Loucy (cell line): ENCODE measurements at regions not wholly inside any gene's neighbourhood (a gene's known extent, or its start where the extent isn't known, plus 50 kb on each side); places are given as distances from the start of the nearest gene placed in this dataset.

Experiments
- H2AFZ ChIP-seq: fragments of 200-600 bp; sonication (generic); 2 replicates; pipeline ENCODE4 v1.6.0; 2016; ENCODE audit warnings: antibody characterized with exemption, mild to moderate bottlenecking, low read length, moderate library complexity
- H3F3A ChIP-seq: fragments of 200-600 bp; 2 replicates; pipeline ENCODE4 v1.6.0; 2016; ENCODE audit warnings: antibody characterized with exemption, low read depth, mild to moderate bottlenecking
- H3K27me3 ChIP-seq: fragments of 200-600 bp; sonication (generic); 2 replicates; pipeline ENCODE4 v1.6.1; 2014; ENCODE audit warnings: low read length, mild to moderate bottlenecking; ENCODE audit not compliant: insufficient read depth, poor library complexity, severe bottlenecking
- H3K36me3 ChIP-seq: fragments of 200-600 bp; sonication (generic); 2 replicates; pipeline ENCODE4 v1.6.1; 2016; ENCODE audit warnings: low read length; ENCODE audit not compliant: insufficient read depth
- H3K4me1 ChIP-seq: fragments of 200-600 bp; sonication (generic); 2 replicates; pipeline ENCODE4 v1.5.1; 2014; ENCODE audit warnings: low read length, mild to moderate bottlenecking; ENCODE audit not compliant: insufficient read depth, poor library complexity, severe bottlenecking
- H3K4me2 ChIP-seq: fragments of 200-600 bp; sonication (generic); 2 replicates; pipeline ENCODE4 v1.6.0; 2014; ENCODE audit warnings: antibody characterized with exemption, low read length, low read depth, mild to moderate bottlenecking; ENCODE audit not compliant: poor library complexity, severe bottlenecking
- H3K4me3 ChIP-seq: fragments of 200-600 bp; sonication (generic); 2 replicates; pipeline ENCODE4 v1.5.1; 2014; ENCODE audit warnings: low read length, mild to moderate bottlenecking, mixed read lengths; ENCODE audit not compliant: poor library complexity, severe bottlenecking
- H3K79me2 ChIP-seq: fragments of 200-600 bp; sonication (generic); 2 replicates; pipeline ENCODE4 v1.6.1; 2014; ENCODE audit warnings: low read length; ENCODE audit not compliant: insufficient read depth
- H3K9ac ChIP-seq: fragments of 200-600 bp; sonication (generic); 2 replicates; pipeline ENCODE4 v1.6.0; 2014; ENCODE audit warnings: mild to moderate bottlenecking, low read depth, low read length, moderate library complexity; ENCODE audit not compliant: poor library complexity, severe bottlenecking
- H3K9me2 ChIP-seq: fragments of 200-600 bp; sonication (generic); replicated peaks from 2 replicates; pipeline ENCODE4 v1.6.1; 2016; ENCODE audit warnings: low read depth, low read length, mixed read lengths
- H3K9me3 ChIP-seq: fragments of 200-600 bp; sonication (generic); 2 replicates; pipeline ENCODE4 v1.6.1; 2014; ENCODE audit warnings: mild to moderate bottlenecking, antibody characterized with exemption, low read length, low read depth; ENCODE audit not compliant: insufficient read depth
- H4K20me1 ChIP-seq: fragments of 200-600 bp; sonication (generic); 2 replicates; pipeline ENCODE4 v1.6.0; 2014; ENCODE audit warnings: antibody characterized with exemption, low read length, mild to moderate bottlenecking; ENCODE audit not compliant: insufficient read depth, poor library complexity, severe bottlenecking
- EZH2phosphoT487 ChIP-seq: fragments of 200-600 bp; IDR thresholded peaks from 2 replicates; pipeline ENCODE4 v1.6.1; 2018; ENCODE audit warnings: antibody characterized with exemption, mild to moderate bottlenecking, moderate library complexity, borderline replicate concordance
- TF ChIP-seq, protein P1 (sequence below): fragments of 200-600 bp; sonication (generic); conservative IDR thresholded peaks from 2 replicates; pipeline ENCODE4 v1.5.1; 2014; ENCODE audit warnings: mild to moderate bottlenecking, antibody characterized with exemption, low read length

DNA sequence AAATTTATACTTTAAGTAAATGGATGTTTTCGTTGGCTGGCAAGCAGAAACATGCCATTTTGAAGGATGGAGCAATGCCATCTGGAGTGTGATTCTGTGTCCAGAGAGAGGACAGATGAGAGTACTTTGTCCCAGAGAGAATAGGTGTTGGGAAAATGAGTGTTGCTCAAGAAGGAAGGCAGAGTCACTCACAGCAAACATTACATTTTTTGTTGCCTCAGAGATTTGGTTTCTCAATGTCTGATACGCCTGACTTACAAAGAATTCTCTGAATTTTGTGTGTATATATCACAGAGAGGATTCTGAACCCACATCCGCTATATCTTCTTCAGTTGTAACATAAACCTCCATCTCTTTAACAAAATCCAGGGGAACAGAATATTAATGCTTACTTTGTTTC lies 102.8 kb upstream of the PCDH18 start:
- no peaks in the 10 kb centered on the region for H3K9me3 ChIP-seq
- H3K27me3 ChIP-seq: no peaks in the 10 kb centered on the region
- no peaks in the 10 kb centered on the region for H3K9me2 ChIP-seq
- no peaks in the 10 kb centered on the region for H4K20me1 ChIP-seq
- H3K36me3 ChIP-seq: no peaks in the 10 kb centered on the region
- no peak overlapping the region for H2AFZ ChIP-seq
- H3K4me2 ChIP-seq: no peak overlapping the region
- H3K4me1 ChIP-seq: no peaks in the 10 kb centered on the region
- H3K9ac ChIP-seq: no peak overlapping the region
- no peaks in the 10 kb centered on the region for H3F3A ChIP-seq
- no peaks in the 10 kb centered on the region for H3K79me2 ChIP-seq
- no peak overlapping the region for H3K4me3 ChIP-seq
- TF ChIP-seq, protein P1, sequence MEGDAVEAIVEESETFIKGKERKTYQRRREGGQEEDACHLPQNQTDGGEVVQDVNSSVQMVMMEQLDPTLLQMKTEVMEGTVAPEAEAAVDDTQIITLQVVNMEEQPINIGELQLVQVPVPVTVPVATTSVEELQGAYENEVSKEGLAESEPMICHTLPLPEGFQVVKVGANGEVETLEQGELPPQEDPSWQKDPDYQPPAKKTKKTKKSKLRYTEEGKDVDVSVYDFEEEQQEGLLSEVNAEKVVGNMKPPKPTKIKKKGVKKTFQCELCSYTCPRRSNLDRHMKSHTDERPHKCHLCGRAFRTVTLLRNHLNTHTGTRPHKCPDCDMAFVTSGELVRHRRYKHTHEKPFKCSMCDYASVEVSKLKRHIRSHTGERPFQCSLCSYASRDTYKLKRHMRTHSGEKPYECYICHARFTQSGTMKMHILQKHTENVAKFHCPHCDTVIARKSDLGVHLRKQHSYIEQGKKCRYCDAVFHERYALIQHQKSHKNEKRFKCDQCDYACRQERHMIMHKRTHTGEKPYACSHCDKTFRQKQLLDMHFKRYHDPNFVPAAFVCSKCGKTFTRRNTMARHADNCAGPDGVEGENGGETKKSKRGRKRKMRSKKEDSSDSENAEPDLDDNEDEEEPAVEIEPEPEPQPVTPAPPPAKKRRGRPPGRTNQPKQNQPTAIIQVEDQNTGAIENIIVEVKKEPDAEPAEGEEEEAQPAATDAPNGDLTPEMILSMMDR: no peak
- TF ChIP-seq EZH2phosphoT487: no peak

GRCh38 chr4:137632842-137633241 lies 100.5 kb upstream of the PCDH18 start:
- H3K27me3 ChIP-seq: no peaks in the 10 kb centered on the region
- H3K79me2 ChIP-seq: no peaks in the 10 kb centered on the region
- H4K20me1 ChIP-seq: no peaks in the 10 kb centered on the region
- TF ChIP-seq, protein P1: no peak
- TF ChIP-seq EZH2phosphoT487: no peak
- H3K4me3 ChIP-seq: no peak overlapping the region
- no peaks in the 10 kb centered on the region for H3F3A ChIP-seq
- no peaks in the 10 kb centered on the region for H3K4me1 ChIP-seq
- H3K36me3 ChIP-seq: no peaks in the 10 kb centered on the region
- H3K9me2 ChIP-seq: no peaks in the 10 kb centered on the region
- H3K4me2 ChIP-seq: no peak overlapping the region
- no peak overlapping the region for H2AFZ ChIP-seq
- no peak overlapping the region for H3K9ac ChIP-seq
- no peaks in the 10 kb centered on the region for H3K9me3 ChIP-seq

- H2AFZ ChIP-seq: no peak overlapping the region
- no peak for TF ChIP-seq EZH2phosphoT487
- no peaks in the 10 kb centered on the region for H4K20me1 ChIP-seq
- no peaks in the 10 kb centered on the region for H3K4me1 ChIP-seq
- no peak overlapping the region for H3K4me3 ChIP-seq
- no peaks in the 10 kb centered on the region for H3K36me3 ChIP-seq
- no peaks in the 10 kb centered on the region for H3K9me3 ChIP-seq
- no peak overlapping the region for H3K9ac ChIP-seq
- H3K79me2 ChIP-seq: no peaks in the 10 kb centered on the region
- H3K27me3 ChIP-seq: no peaks in the 10 kb centered on the region
- no peaks in the 10 kb centered on the region for H3K9me2 ChIP-seq
- no peaks in the 10 kb centered on the region for H3F3A ChIP-seq
- H3K4me2 ChIP-seq: no peak overlapping the region
Measured at GRCh38 chr4:137631605-137632004, 99.3 kb upstream of the PCDH18 start.

GRCh38 chr4:137630252-137630651 lies 98.0 kb upstream of the PCDH18 start:
- H3K9ac ChIP-seq: no peak overlapping the region
- H4K20me1 ChIP-seq: no peaks in the 10 kb centered on the region
- H3F3A ChIP-seq: no peaks in the 10 kb centered on the region
- H3K36me3 ChIP-seq: no peaks in the 10 kb centered on the region
- no peaks in the 10 kb centered on the region for H3K4me1 ChIP-seq
- H3K9me3 ChIP-seq: no peaks in the 10 kb centered on the region
- H3K4me2 ChIP-seq: no peak overlapping the region
- no peaks in the 10 kb centered on the region for H3K9me2 ChIP-seq
- no peak overlapping the region for H3K4me3 ChIP-seq
- H3K79me2 ChIP-seq: no peaks in the 10 kb centered on the region
- no peaks in the 10 kb centered on the region for H3K27me3 ChIP-seq
- no peak overlapping the region for H2AFZ ChIP-seq
- TF ChIP-seq, protein P1: no peak
- TF ChIP-seq EZH2phosphoT487: no peak
